ENCODE measurements at regions not wholly inside any gene's neighbourhood (a gene's known extent, or its start where the extent isn't known, plus 50 kb on each side); places are given as distances from the start of the nearest gene placed in this dataset.

- TF ChIP-seq POLR2A (IDR thresholded peaks at IDR 0.05; ENCODE audit: low read depth, low read length) (no peak), CTCF (conservative IDR thresholded peaks at IDR 0.05; ENCODE audit: low read depth, low read length) (no peak), USF2 (IDR thresholded peaks at IDR 0.05; ENCODE audit: low read depth, low read length) (no peak)
Measured at GRCh38 chr7:10360050-10360449, 613.6 kb upstream of the PHF14 start.

Data from IMR-90 (cell line).